Chondrocyte (in vitro differentiated cells): ENCODE measurements at regions not wholly inside any gene's neighbourhood (a gene's known extent, or its start where the extent isn't known, plus 50 kb on each side); places are given as distances from the start of the nearest gene placed in this dataset.
"Not testable (repeated sequence)": the region's sequence is repeated elsewhere in the genome, so short reads cannot be mapped to it uniquely, and the experiment has no call there.

Source experiments
- DNase-seq: peaks from one replicate; pipeline ENCODE4 v3.0.0; 2021; ENCODE audit warnings: mixed read lengths, low spot score
- H3K27ac Mint-ChIP-seq: one replicate; pipeline ENCODE4 v1.8.0; 2021; ENCODE audit warnings: mild to moderate bottlenecking, moderate library complexity, mixed read lengths; ENCODE audit not compliant: unreplicated experiment
- H3K27me3 Mint-ChIP-seq: 2 replicates; pipeline ENCODE4 v1.8.0; 2021; ENCODE audit warnings: low read depth, mixed read lengths
- H3K36me3 Mint-ChIP-seq: 2 replicates; pipeline ENCODE4 v1.8.0; 2021; ENCODE audit warnings: low read depth, mixed read lengths
- H3K4me1 Mint-ChIP-seq: 2 replicates; pipeline ENCODE4 v1.8.0; 2021; ENCODE audit warnings: low read depth, mild to moderate bottlenecking, mixed read lengths
- H3K4me3 Mint-ChIP-seq: one replicate; pipeline ENCODE4 v1.8.0; 2021; ENCODE audit warnings: mild to moderate bottlenecking, moderate library complexity, mixed read lengths; ENCODE audit not compliant: unreplicated experiment
- H3K9me3 Mint-ChIP-seq: 2 replicates; pipeline ENCODE4 v1.8.0; 2021; ENCODE audit warnings: low read depth, mixed read lengths
- CTCF ChIP-seq: fragments of 200-600 bp; sonication (generic); IDR thresholded peaks from 2 replicates; pipeline ENCODE4 v1.5.0; 2021; ENCODE audit warnings: antibody characterized with exemption, mild to moderate bottlenecking, moderate library complexity

GRCh38 chr5:2071562-2071961 is 188.8 kb upstream of the IRX4 start:
- Mint-ChIP-seq H3K4me3 (no peak overlapping the region), H3K27ac (no peak overlapping the region), H3K36me3 (no peaks in the 10 kb centered on the region), H3K9me3 (no peaks in the 10 kb centered on the region), H3K4me1 (no peaks in the 10 kb centered on the region), H3K27me3 (peaks cover 11% of the 10 kb centered on the region)
- DNase-seq: no peak
- TF ChIP-seq CTCF: no peak

GRCh38 chr5:2070787-2071186 is 188.1 kb upstream of the IRX4 start:
- H3K27ac Mint-ChIP-seq: not testable (repeated sequence)

GRCh38 chr5:2068531-2068930 is 185.8 kb upstream of the IRX4 start:
- no peak for TF ChIP-seq CTCF
- Mint-ChIP-seq H3K36me3 (no peaks in the 10 kb centered on the region), H3K4me1 (no peaks in the 10 kb centered on the region), H3K27me3 (peaks cover 18% of the 10 kb centered on the region), H3K27ac (no peak overlapping the region), H3K4me3 (no peak overlapping the region), H3K9me3 (peaks cover 2% of the 10 kb centered on the region)
- no peak for DNase-seq

More at GRCh38 chr5:2070787-2071186, 188.1 kb upstream of the IRX4 start:
- H3K36me3 Mint-ChIP-seq, DNase-seq, H3K4me3 Mint-ChIP-seq, H3K9me3 Mint-ChIP-seq, H3K4me1 Mint-ChIP-seq: not testable (repeated sequence)
- H3K27me3 Mint-ChIP-seq: peaks cover 13% of the 10 kb centered on the region

- Mint-ChIP-seq H3K4me1 (no peaks in the 10 kb centered on the region), H3K36me3 (no peaks in the 10 kb centered on the region), H3K9me3 (peaks cover 2% of the 10 kb centered on the region), H3K27me3 (peaks cover 23% of the 10 kb centered on the region), H3K4me3 (no peak overlapping the region), H3K27ac (no peak overlapping the region)
- no peak for TF ChIP-seq CTCF
- DNase-seq: no peak
Measured at GRCh38 chr5:2066373-2066772, 183.6 kb upstream of the IRX4 start.

- not testable (repeated sequence) for H3K9me3 Mint-ChIP-seq, H3K27ac Mint-ChIP-seq, DNase-seq, H3K4me1 Mint-ChIP-seq, H3K36me3 Mint-ChIP-seq, H3K4me3 Mint-ChIP-seq
- H3K27me3 Mint-ChIP-seq: peaks cover 35% of the 10 kb centered on the region
Measured at GRCh38 chr5:2063380-2063779, 180.7 kb upstream of the IRX4 start.

GRCh38 chr5:2052687-2053086 is 170.0 kb upstream of the IRX4 start:
- H3K4me3 Mint-ChIP-seq: no peak overlapping the region
- peaks cover 5% of the 10 kb centered on the region for H3K27me3 Mint-ChIP-seq
- DNase-seq: no peak
- TF ChIP-seq CTCF: no peak
- H3K9me3 Mint-ChIP-seq: peaks cover 3% of the 10 kb centered on the region
- no peaks in the 10 kb centered on the region for H3K4me1 Mint-ChIP-seq
- H3K36me3 Mint-ChIP-seq: no peaks in the 10 kb centered on the region
- H3K27ac Mint-ChIP-seq: no peak overlapping the region
